Gastroesophageal sphincter (tissue), 3 donors: ENCODE measurements at regions not wholly inside any gene's neighbourhood (a gene's known extent, or its start where the extent isn't known, plus 50 kb on each side); places are given as distances from the start of the nearest gene placed in this dataset.

Experiments used
- POLR2A ChIP-seq, 2 donors: fragments of 450-650 bp; IDR thresholded peaks; one replicate each; pipeline ENCODE4 v1.6.1; 2017; ENCODE audit warnings: antibody characterized with exemption in 2 of 2, mild to moderate bottlenecking in 2 of 2, moderate library complexity in 1 of 2
- TF ChIP-seq, protein P1 (sequence below), 4 experiments: fragments of 200-600 bp in 2 of 4; fragments of 450-650 bp in 2 of 4; sonication (generic) in 1 of 4; IDR thresholded peaks; one replicate each; pipeline ENCODE4 v1.5.1; 2017 to 2019; ENCODE audit warnings: antibody characterized with exemption in 4 of 4, mild to moderate bottlenecking in 2 of 4, moderate library complexity in 2 of 4

DNA sequence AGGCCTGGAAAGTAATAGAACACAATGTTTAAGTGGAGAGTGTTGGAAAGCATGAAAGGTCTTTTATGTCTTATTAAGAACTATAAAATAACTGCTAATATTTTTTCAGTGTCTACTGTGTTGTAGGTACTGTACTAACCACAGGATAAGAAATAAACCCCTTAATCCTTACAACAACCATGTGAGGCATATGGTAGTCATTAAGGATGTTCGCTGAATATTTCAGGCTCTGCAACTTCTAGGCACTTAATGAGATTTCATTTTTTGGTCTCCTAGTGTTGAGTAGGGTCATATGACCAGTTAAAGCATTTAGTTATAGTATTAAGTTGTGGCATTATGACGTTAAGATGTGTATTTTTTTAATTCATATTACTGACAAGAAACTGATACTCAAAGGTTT lies 346.6 kb upstream of the KCNH7 start:
- TF ChIP-seq, protein P1, sequence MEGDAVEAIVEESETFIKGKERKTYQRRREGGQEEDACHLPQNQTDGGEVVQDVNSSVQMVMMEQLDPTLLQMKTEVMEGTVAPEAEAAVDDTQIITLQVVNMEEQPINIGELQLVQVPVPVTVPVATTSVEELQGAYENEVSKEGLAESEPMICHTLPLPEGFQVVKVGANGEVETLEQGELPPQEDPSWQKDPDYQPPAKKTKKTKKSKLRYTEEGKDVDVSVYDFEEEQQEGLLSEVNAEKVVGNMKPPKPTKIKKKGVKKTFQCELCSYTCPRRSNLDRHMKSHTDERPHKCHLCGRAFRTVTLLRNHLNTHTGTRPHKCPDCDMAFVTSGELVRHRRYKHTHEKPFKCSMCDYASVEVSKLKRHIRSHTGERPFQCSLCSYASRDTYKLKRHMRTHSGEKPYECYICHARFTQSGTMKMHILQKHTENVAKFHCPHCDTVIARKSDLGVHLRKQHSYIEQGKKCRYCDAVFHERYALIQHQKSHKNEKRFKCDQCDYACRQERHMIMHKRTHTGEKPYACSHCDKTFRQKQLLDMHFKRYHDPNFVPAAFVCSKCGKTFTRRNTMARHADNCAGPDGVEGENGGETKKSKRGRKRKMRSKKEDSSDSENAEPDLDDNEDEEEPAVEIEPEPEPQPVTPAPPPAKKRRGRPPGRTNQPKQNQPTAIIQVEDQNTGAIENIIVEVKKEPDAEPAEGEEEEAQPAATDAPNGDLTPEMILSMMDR (IDR thresholded peaks at IDR 0.05): no peak
- no peak for TF ChIP-seq POLR2A (IDR thresholded peaks at IDR 0.05)
